ENCODE measurements at regions not wholly inside any gene's neighbourhood (a gene's known extent, or its start where the extent isn't known, plus 50 kb on each side); places are given as distances from the start of the nearest gene placed in this dataset.

DNA sequence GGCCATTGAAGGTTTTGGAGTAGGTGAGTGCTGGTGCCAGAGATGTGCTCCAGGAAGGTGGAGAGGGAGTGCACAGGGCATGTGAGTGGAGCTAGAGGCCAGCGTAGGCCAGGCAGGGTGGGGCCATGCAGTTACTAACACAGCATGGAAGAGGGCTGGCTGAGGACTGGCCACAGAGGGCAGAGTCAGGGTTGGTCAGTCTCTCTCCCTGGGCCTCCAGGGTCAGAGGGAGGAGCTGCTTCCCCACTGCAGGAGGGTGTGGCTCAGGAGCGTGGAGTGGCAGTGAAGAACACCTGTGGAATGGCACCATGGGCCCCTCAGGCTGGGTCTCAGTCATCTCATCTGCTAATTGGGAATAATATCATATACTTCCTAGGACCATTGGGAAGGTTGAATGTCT, 167.7 kb downstream of the MACROH2A1 start:
- TF ChIP-seq JUND (IDR thresholded peaks at IDR 0.05): no peak
- no peak for TF ChIP-seq GABPA (IDR thresholded peaks at IDR 0.05 in 1 of 2, conservative IDR thresholded peaks at IDR 0.05 in 1 of 2)
- TF ChIP-seq RAD21 (IDR thresholded peaks at IDR 0.05): no peak
- TF ChIP-seq HNF4G (IDR thresholded peaks at IDR 0.05): no peak
- TF ChIP-seq, protein P1, sequence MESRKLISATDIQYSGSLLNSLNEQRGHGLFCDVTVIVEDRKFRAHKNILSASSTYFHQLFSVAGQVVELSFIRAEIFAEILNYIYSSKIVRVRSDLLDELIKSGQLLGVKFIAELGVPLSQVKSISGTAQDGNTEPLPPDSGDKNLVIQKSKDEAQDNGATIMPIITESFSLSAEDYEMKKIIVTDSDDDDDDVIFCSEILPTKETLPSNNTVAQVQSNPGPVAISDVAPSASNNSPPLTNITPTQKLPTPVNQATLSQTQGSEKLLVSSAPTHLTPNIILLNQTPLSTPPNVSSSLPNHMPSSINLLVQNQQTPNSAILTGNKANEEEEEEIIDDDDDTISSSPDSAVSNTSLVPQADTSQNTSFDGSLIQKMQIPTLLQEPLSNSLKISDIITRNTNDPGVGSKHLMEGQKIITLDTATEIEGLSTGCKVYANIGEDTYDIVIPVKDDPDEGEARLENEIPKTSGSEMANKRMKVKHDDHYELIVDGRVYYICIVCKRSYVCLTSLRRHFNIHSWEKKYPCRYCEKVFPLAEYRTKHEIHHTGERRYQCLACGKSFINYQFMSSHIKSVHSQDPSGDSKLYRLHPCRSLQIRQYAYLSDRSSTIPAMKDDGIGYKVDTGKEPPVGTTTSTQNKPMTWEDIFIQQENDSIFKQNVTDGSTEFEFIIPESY (IDR thresholded peaks at IDR 0.05): no peak
- TF ChIP-seq HNF4A (conservative IDR thresholded peaks at IDR 0.05): no peak
- TF ChIP-seq FOXA1 (IDR thresholded peaks at IDR 0.05): no peak
- TF ChIP-seq, protein P2, sequence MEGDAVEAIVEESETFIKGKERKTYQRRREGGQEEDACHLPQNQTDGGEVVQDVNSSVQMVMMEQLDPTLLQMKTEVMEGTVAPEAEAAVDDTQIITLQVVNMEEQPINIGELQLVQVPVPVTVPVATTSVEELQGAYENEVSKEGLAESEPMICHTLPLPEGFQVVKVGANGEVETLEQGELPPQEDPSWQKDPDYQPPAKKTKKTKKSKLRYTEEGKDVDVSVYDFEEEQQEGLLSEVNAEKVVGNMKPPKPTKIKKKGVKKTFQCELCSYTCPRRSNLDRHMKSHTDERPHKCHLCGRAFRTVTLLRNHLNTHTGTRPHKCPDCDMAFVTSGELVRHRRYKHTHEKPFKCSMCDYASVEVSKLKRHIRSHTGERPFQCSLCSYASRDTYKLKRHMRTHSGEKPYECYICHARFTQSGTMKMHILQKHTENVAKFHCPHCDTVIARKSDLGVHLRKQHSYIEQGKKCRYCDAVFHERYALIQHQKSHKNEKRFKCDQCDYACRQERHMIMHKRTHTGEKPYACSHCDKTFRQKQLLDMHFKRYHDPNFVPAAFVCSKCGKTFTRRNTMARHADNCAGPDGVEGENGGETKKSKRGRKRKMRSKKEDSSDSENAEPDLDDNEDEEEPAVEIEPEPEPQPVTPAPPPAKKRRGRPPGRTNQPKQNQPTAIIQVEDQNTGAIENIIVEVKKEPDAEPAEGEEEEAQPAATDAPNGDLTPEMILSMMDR (IDR thresholded peaks at IDR 0.05; ENCODE audit: low read depth, low read length, missing input control): no peak
- no peak overlapping the region for H3K27ac ChIP-seq (ENCODE audit: low read depth in 1 of 2, low read length in 2 of 2)
- H3K36me3 ChIP-seq (ENCODE audit: control insufficient read depth in 4 of 4, insufficient read depth in 3 of 4, low read depth in 1 of 4, low read length in 3 of 4): no peaks in the 10 kb centered on the region
- no peak overlapping the region for H3K9ac ChIP-seq (ENCODE audit: low read depth in 1 of 2, low read length in 2 of 2)
- H3K9me3 ChIP-seq (ENCODE audit: control insufficient read depth in 4 of 4, low read length in 3 of 4): no peaks in the 10 kb centered on the region
- no peaks in the 10 kb centered on the region for H3K27me3 ChIP-seq (ENCODE audit: control insufficient read depth in 4 of 4, insufficient read depth in 4 of 4, low read length in 3 of 4)
- 93% methylated on average over 2 of the region's 2 CpGs for WGBS
- no peak for DNase-seq (ENCODE audit: low spot score)
- no peaks in the 10 kb centered on the region for H3K4me1 ChIP-seq (ENCODE audit: control insufficient read depth in 4 of 4, insufficient read depth in 4 of 4, low read length in 3 of 4)
- no peak overlapping the region for H3K4me3 ChIP-seq (ENCODE audit: low read depth in 1 of 3, low read length in 3 of 3)

DNA sequence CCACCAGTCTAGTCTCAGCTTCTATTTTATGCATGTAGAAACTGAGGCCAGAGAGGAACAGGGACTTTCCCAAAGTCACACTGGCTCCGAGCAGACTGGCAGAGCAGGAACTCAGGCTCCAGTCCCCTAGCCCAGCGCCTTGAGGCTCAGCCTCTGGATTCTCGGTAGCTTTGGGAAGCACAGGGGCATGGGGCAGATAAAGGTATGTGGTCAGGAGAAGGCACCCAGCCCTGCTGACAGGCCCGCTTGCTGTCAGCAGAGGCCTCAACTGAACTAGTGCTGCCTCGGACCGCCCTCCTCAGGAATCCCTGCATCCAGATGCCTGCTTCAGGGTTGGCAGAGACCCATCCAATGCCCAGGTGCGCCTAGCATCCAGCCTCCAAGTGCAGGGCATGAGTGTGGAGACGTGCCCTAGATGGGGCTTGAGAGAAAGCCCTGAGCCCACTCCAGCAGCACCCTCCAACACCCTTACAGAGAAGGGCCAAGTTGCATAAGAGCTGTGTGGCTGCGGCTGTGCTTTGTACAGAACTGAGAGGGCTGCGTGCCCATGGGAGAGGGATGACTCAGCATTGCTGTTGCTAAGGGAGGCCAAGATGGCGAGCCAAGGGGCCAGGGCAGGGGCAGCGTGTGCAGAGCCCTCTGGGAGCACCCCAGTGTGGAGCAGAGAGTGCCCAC, 168.6 kb downstream of the MACROH2A1 start:
- H3K27me3 ChIP-seq (ENCODE audit: control insufficient read depth in 4 of 4, insufficient read depth in 4 of 4, low read length in 3 of 4): no peaks in the 10 kb centered on the region
- no peak for DNase-seq (ENCODE audit: low spot score)
- H3K4me3 ChIP-seq (ENCODE audit: low read depth in 1 of 3, low read length in 3 of 3): no peak overlapping the region
- H3K4me1 ChIP-seq (ENCODE audit: control insufficient read depth in 4 of 4, insufficient read depth in 4 of 4, low read length in 3 of 4): no peaks in the 10 kb centered on the region
- 87% methylated on average over 12 of the region's 12 CpGs for WGBS
- H3K27ac ChIP-seq (ENCODE audit: low read depth in 1 of 2, low read length in 2 of 2): no peak overlapping the region
- no peak overlapping the region for H3K9ac ChIP-seq (ENCODE audit: low read depth in 1 of 2, low read length in 2 of 2)
- no peak for TF ChIP-seq YY1 (IDR thresholded peaks at IDR 0.05)
- no peak for TF ChIP-seq HNF4G (IDR thresholded peaks at IDR 0.05)
- H3K9me3 ChIP-seq (ENCODE audit: control insufficient read depth in 4 of 4, low read length in 3 of 4): no peaks in the 10 kb centered on the region
- H3K36me3 ChIP-seq (ENCODE audit: control insufficient read depth in 4 of 4, insufficient read depth in 3 of 4, low read depth in 1 of 4, low read length in 3 of 4): no peaks in the 10 kb centered on the region

DNA sequence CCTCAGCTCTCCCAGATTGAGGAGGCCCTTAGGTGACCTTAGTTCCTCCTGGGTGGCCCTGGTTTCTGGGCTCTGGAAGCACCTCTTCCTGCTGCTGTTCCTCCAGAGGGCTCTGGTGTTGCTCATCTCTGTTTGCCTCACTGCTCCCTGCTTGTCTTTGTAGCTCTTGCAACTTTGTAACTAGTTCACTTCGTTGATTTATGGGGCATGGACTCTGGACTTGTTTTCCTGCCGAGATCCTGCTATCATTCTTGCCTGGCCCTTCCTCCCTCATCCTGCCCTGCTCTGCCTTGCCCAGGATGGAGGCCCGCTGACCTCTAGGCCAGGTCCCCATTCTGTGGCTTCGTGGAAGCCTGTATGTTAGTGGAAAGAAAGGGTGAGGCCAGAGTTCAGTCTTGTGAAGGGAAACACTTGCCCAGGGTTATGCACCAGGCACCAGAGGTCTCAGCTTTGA, 169.3 kb downstream of the MACROH2A1 start:
- WGBS: 63% methylated on average over 4 of the region's 4 CpGs
- H3K4me1 ChIP-seq (ENCODE audit: control insufficient read depth in 4 of 4, insufficient read depth in 4 of 4, low read length in 3 of 4): no peaks in the 10 kb centered on the region
- H3K9me3 ChIP-seq (ENCODE audit: control insufficient read depth in 4 of 4, low read length in 3 of 4): no peaks in the 10 kb centered on the region
- no peaks in the 10 kb centered on the region for H3K27me3 ChIP-seq (ENCODE audit: control insufficient read depth in 4 of 4, insufficient read depth in 4 of 4, low read length in 3 of 4)
- DNase-seq (ENCODE audit: low spot score): no peak
- no peaks in the 10 kb centered on the region for H3K36me3 ChIP-seq (ENCODE audit: control insufficient read depth in 4 of 4, insufficient read depth in 3 of 4, low read depth in 1 of 4, low read length in 3 of 4)
- no peak overlapping the region for H3K4me3 ChIP-seq (ENCODE audit: low read depth in 1 of 3, low read length in 3 of 3)
- no peak overlapping the region for H3K27ac ChIP-seq (ENCODE audit: low read depth in 1 of 2, low read length in 2 of 2)
- TF ChIP-seq EGR1 (IDR thresholded peaks at IDR 0.05; ENCODE audit: low read depth in 2 of 2) (no peak), FOXA2 (IDR thresholded peaks at IDR 0.05) (no peak)
- H3K9ac ChIP-seq (ENCODE audit: low read depth in 1 of 2, low read length in 2 of 2): no peak overlapping the region

All from liver (tissue), 8 donors.